WI38 (cell line): ENCODE measurements at regions not wholly inside any gene's neighbourhood (a gene's known extent, or its start where the extent isn't known, plus 50 kb on each side); places are given as distances from the start of the nearest gene placed in this dataset.

Source experiments
- H3K4me3 ChIP-seq: 2 replicates; pipeline ENCODE4 v1.5.1; 2011; ENCODE audit warnings: low read depth, mild to moderate bottlenecking, control low read depth, low read length
- CTCF ChIP-seq: IDR thresholded peaks from 2 replicates; pipeline ENCODE4 v1.5.1; 2012; ENCODE audit warnings: low read depth, mild to moderate bottlenecking, control low read depth, low read length

GRCh38 chr16:8502446-8502845 is 87.9 kb downstream of the TMEM114 start:
- H3K4me3 ChIP-seq: no peak overlapping the region
- no peak for TF ChIP-seq CTCF

GRCh38 chr16:8500351-8500750 is 90.0 kb downstream of the TMEM114 start:
- TF ChIP-seq CTCF: no peak
- no peak overlapping the region for H3K4me3 ChIP-seq

- no peak for TF ChIP-seq CTCF
- H3K4me3 ChIP-seq: no peak overlapping the region
Observed at GRCh38 chr16:8496364-8496763, 93.9 kb downstream of the TMEM114 start.

GRCh38 chr16:8493972-8494371 is 96.3 kb downstream of the TMEM114 start:
- H3K4me3 ChIP-seq: no peak overlapping the region
- TF ChIP-seq CTCF: no peak

- no peak overlapping the region for H3K4me3 ChIP-seq
- TF ChIP-seq CTCF: no peak
Observed at GRCh38 chr16:8492690-8493089, 97.6 kb downstream of the TMEM114 start.

- no peak for TF ChIP-seq CTCF
- no peak overlapping the region for H3K4me3 ChIP-seq
Observed at GRCh38 chr16:8489580-8489979, 100.7 kb downstream of the TMEM114 start.

GRCh38 chr16:8486985-8487384 is 103.3 kb downstream of the TMEM114 start:
- H3K4me3 ChIP-seq: no peak overlapping the region
- TF ChIP-seq CTCF: no peak

- H3K4me3 ChIP-seq: no peak overlapping the region
- no peak for TF ChIP-seq CTCF
Observed at GRCh38 chr16:8483396-8483795, 106.9 kb downstream of the TMEM114 start.
